Osteoblast (primary cell): ENCODE measurements at regions not wholly inside any gene's neighbourhood (a gene's known extent, or its start where the extent isn't known, plus 50 kb on each side); places are given as distances from the start of the nearest gene placed in this dataset.

Experiments
- DNase-seq: peaks from one replicate; pipeline ENCODE4 v3.0.0; 2011; ENCODE audit warnings: low spot score, mixed read lengths; ENCODE audit not compliant: insufficient read length; ENCODE audit errors: missing footprints
- H2AFZ ChIP-seq: 2 replicates; pipeline ENCODE4 v1.6.0; 2011; ENCODE audit warnings: mild to moderate bottlenecking, low read length
- H3K27ac ChIP-seq: 2 replicates; pipeline ENCODE4 v1.5.1; 2011; ENCODE audit warnings: mild to moderate bottlenecking, low read depth, low read length, moderate library complexity
- H3K27me3 ChIP-seq: 2 replicates; pipeline ENCODE4 v1.6.0; 2012; ENCODE audit warnings: mild to moderate bottlenecking, control low read depth, inconsistent platforms, low read length, moderate library complexity; ENCODE audit not compliant: insufficient read depth
- H3K36me3 ChIP-seq: 2 replicates; pipeline ENCODE4 v1.5.1; 2011; ENCODE audit warnings: mild to moderate bottlenecking, low read length, control low read depth, moderate library complexity; ENCODE audit not compliant: insufficient read depth
- H3K4me1 ChIP-seq: 2 replicates; pipeline ENCODE4 v1.5.1; 2011; ENCODE audit warnings: mild to moderate bottlenecking, low read length, control low read depth, moderate library complexity; ENCODE audit not compliant: insufficient read depth
- H3K4me2 ChIP-seq: 2 replicates; pipeline ENCODE4 v1.6.0; 2011; ENCODE audit warnings: mild to moderate bottlenecking, low read length; ENCODE audit not compliant: insufficient read depth
- H3K4me3 ChIP-seq: fragments of 200-600 bp; sonication (generic); 3 replicates; pipeline ENCODE4 v1.5.1; 2012; ENCODE audit warnings: mild to moderate bottlenecking, low read length, inconsistent platforms; ENCODE audit not compliant: insufficient read depth
- H3K79me2 ChIP-seq: 2 replicates; pipeline ENCODE4 v1.6.0; 2012; ENCODE audit warnings: mild to moderate bottlenecking, low read length, control low read depth, inconsistent platforms; ENCODE audit not compliant: insufficient read depth
- H3K9me3 ChIP-seq: 2 replicates; pipeline ENCODE4 v1.5.1; 2011; ENCODE audit warnings: low read depth, low read length, control low read depth
- H4K20me1 ChIP-seq: 2 replicates; pipeline ENCODE4 v1.6.0; 2012; ENCODE audit warnings: mild to moderate bottlenecking, low read length, control low read depth; ENCODE audit not compliant: insufficient read depth
- TF ChIP-seq, protein P1 (sequence below): IDR thresholded peaks from 2 replicates; pipeline ENCODE4 v1.5.1; 2011; ENCODE audit warnings: mild to moderate bottlenecking, low read depth, low read length, moderate library complexity; ENCODE audit errors: extremely low read depth

GRCh38 chr20:22320245-22320915, 264.0 kb downstream of the FOXA2 start:
- Histone ChIP-seq H3K4me1 (no peaks in the 10 kb centered on the region), H4K20me1 (no peaks in the 10 kb centered on the region), H2AFZ (no peak overlapping the region), H3K4me2 (no peak overlapping the region), H3K9me3 (no peaks in the 10 kb centered on the region), H3K27ac (no peak overlapping the region), H3K4me3 (no peak overlapping the region), H3K79me2 (no peaks in the 10 kb centered on the region), H3K36me3 (no peaks in the 10 kb centered on the region), H3K27me3 (no peaks in the 10 kb centered on the region)
- DNase-seq = no peak
- TF ChIP-seq, protein P1, sequence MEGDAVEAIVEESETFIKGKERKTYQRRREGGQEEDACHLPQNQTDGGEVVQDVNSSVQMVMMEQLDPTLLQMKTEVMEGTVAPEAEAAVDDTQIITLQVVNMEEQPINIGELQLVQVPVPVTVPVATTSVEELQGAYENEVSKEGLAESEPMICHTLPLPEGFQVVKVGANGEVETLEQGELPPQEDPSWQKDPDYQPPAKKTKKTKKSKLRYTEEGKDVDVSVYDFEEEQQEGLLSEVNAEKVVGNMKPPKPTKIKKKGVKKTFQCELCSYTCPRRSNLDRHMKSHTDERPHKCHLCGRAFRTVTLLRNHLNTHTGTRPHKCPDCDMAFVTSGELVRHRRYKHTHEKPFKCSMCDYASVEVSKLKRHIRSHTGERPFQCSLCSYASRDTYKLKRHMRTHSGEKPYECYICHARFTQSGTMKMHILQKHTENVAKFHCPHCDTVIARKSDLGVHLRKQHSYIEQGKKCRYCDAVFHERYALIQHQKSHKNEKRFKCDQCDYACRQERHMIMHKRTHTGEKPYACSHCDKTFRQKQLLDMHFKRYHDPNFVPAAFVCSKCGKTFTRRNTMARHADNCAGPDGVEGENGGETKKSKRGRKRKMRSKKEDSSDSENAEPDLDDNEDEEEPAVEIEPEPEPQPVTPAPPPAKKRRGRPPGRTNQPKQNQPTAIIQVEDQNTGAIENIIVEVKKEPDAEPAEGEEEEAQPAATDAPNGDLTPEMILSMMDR = no peak

GRCh38 chr20:22315771-22316170, 268.6 kb downstream of the FOXA2 start:
- Histone ChIP-seq H3K27me3 (no peaks in the 10 kb centered on the region), H3K27ac (no peak overlapping the region), H3K4me3 (no peak overlapping the region), H3K79me2 (no peaks in the 10 kb centered on the region), H3K9me3 (no peaks in the 10 kb centered on the region), H3K4me2 (no peak overlapping the region), H4K20me1 (no peaks in the 10 kb centered on the region), H3K4me1 (no peaks in the 10 kb centered on the region), H3K36me3 (no peaks in the 10 kb centered on the region), H2AFZ (no peak overlapping the region)
- TF ChIP-seq, protein P1 = no peak
- no peak for DNase-seq

- no peaks in the 10 kb centered on the region for H3K27me3 ChIP-seq
- H2AFZ ChIP-seq = no peak overlapping the region
- DNase-seq = no peak
- no peak overlapping the region for H3K4me2 ChIP-seq
- no peaks in the 10 kb centered on the region for H3K4me1 ChIP-seq
- no peaks in the 10 kb centered on the region for H3K36me3 ChIP-seq
- H4K20me1 ChIP-seq = no peaks in the 10 kb centered on the region
- no peak overlapping the region for H3K27ac ChIP-seq
- H3K9me3 ChIP-seq = no peaks in the 10 kb centered on the region
- TF ChIP-seq, protein P1 = no peak
- H3K4me3 ChIP-seq = no peak overlapping the region
- no peaks in the 10 kb centered on the region for H3K79me2 ChIP-seq
These were observed 269.3 kb downstream of the FOXA2 start for GRCh38 chr20:22315073-22315472.

DNA sequence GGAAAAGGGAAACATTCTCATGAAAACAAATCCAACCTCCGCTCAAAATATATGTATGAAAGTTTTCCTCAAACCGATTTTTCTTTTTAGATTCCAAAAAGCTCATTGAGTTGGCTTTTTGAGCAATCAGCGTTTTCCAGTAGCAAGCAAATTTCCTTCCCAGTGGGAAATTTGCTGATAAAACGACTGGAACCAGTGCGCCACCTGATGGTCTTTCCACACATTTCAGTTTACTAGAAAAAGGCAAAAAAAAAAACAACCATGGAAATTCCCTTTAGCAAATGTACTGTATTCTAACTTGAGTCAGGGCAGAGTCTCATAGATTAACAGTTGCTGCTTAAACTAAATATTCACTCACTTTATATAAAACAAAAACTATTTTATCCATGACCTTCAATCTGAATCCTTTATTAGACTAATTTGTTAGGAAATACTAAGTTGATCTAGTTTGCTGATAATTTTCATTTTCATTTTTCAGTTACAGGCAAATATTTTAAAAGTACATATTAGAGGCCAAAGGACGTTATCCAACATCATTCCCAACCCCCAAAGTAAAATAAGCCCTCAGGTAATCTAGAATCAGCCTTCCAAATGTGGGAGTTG, 271.5 kb downstream of the FOXA2 start:
- H3K9me3 ChIP-seq = no peaks in the 10 kb centered on the region
- no peak overlapping the region for H3K4me3 ChIP-seq
- peak; percentile 50 for DNase-seq
- H3K27me3 ChIP-seq = no peaks in the 10 kb centered on the region
- H3K4me2 ChIP-seq = no peak overlapping the region
- no peaks in the 10 kb centered on the region for H3K4me1 ChIP-seq
- H4K20me1 ChIP-seq = no peaks in the 10 kb centered on the region
- H3K27ac ChIP-seq = no peak overlapping the region
- H3K36me3 ChIP-seq = no peaks in the 10 kb centered on the region
- TF ChIP-seq, protein P1 = peak; percentile 70
- no peaks in the 10 kb centered on the region for H3K79me2 ChIP-seq
- H2AFZ ChIP-seq = no peak overlapping the region
